ENCODE measurements at regions not wholly inside any gene's neighbourhood (a gene's known extent, or its start where the extent isn't known, plus 50 kb on each side); places are given as distances from the start of the nearest gene placed in this dataset.

DNA sequence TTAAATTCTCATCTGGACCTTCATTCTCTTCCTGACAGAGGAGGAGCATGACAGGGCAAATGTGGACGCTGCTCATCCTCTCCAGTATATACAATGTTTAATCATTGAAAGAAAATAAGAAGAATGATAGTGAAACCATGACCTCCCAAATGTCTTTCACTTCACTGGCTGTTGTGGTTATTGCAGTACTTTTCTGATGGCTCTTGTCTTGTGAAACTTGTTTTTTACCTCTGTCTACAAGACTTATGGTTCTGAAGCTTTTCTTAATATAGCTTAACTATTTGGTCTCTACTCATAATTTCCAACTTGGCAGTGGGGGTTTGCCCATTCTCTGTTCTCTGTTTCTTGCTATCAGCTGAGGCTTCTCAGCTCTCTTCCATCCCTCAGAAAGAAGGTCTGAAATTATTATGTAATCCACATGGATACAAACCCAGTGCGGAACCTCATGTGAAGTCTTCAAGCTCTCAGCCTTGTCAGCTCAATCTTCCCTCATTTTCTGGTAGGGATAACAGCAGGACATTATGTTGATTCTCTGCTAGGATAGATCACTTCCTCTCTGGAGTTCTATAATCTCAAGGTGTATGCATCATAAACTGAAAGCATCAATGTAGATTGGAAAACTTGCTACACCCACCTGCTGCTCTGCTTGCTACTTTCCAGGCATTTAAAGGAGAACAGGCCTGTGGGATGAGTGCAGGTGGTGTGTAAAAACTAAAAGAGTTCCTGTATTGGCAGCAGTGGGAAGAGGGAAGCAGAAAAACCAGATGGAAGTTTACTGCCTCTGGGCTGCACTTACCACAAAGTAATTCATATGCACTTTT is 250.3 kb upstream of the HTR2A start:
- Histone ChIP-seq H3K9me2 (ENCODE audit: insufficient read depth) (no peaks in the 10 kb centered on the region), H3K4me3 (no peak overlapping the region), H4K20me1 (ENCODE audit: insufficient read depth) (no peaks in the 10 kb centered on the region), H3F3A (ENCODE audit: insufficient read depth, low read depth) (no peaks in the 10 kb centered on the region), H3K4me2 (no peak overlapping the region), H3K36me3 (ENCODE audit: low read depth) (no peaks in the 10 kb centered on the region), H3K27me3 (ENCODE audit: insufficient read depth, low read depth) (no peaks in the 10 kb centered on the region), H3K79me2 (ENCODE audit: low read depth) (no peaks in the 10 kb centered on the region), H3K4me1 (replicated peaks; ENCODE audit: insufficient read depth) (no peaks in the 10 kb centered on the region), H3K9me3 (ENCODE audit: insufficient read depth, low read depth) (no peaks in the 10 kb centered on the region), H2AFZ (no peak overlapping the region), H3K27ac (no peak overlapping the region)
- no TSS peak for BruUV-seq (replicated peaks)
- ChIA-PET CTCF (no interaction called here), POLR2A (ENCODE audit: unreplicated experiment) (no interaction called here)
- no peak for DNase-seq
- intact Hi-C loops (cut with micrococcal nuclease; ENCODE audit: unreplicated experiment): no loop called here
- TF ChIP-seq, protein P1, sequence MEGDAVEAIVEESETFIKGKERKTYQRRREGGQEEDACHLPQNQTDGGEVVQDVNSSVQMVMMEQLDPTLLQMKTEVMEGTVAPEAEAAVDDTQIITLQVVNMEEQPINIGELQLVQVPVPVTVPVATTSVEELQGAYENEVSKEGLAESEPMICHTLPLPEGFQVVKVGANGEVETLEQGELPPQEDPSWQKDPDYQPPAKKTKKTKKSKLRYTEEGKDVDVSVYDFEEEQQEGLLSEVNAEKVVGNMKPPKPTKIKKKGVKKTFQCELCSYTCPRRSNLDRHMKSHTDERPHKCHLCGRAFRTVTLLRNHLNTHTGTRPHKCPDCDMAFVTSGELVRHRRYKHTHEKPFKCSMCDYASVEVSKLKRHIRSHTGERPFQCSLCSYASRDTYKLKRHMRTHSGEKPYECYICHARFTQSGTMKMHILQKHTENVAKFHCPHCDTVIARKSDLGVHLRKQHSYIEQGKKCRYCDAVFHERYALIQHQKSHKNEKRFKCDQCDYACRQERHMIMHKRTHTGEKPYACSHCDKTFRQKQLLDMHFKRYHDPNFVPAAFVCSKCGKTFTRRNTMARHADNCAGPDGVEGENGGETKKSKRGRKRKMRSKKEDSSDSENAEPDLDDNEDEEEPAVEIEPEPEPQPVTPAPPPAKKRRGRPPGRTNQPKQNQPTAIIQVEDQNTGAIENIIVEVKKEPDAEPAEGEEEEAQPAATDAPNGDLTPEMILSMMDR (conservative IDR thresholded peaks at IDR 0.05): no peak
- TF ChIP-seq EZH2 (IDR thresholded peaks at IDR 0.05; ENCODE audit: low read depth): no peak

DNA sequence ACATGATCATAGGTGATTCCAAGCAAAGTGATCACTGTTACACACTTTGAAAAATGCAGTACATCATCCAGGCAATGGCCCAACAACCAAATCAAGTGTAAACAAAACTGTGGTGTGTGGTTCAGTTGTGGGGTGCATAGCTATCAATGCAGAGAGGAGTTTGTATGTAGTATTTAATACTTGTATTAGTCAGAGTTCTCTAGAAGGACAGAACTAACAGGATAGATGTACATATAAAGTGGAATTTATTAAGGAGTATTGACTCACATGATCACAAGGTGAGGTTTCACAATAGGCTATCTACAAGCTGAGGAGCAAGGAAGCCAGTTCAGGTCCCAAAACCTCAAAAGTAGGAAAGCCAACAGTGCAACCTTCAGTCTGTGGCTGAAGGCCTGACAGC is 249.3 kb upstream of the HTR2A start:
- H3K79me2 ChIP-seq (ENCODE audit: low read depth): no peaks in the 10 kb centered on the region
- no peak overlapping the region for H2AFZ ChIP-seq
- no TSS peak for BruUV-seq (replicated peaks)
- H3K27me3 ChIP-seq (ENCODE audit: insufficient read depth, low read depth): no peaks in the 10 kb centered on the region
- H3K36me3 ChIP-seq (ENCODE audit: low read depth): no peaks in the 10 kb centered on the region
- CTCF ChIA-PET: no interaction called here
- TF ChIP-seq EZH2 (IDR thresholded peaks at IDR 0.05; ENCODE audit: low read depth): no peak
- TF ChIP-seq, protein P1 (conservative IDR thresholded peaks at IDR 0.05): no peak
- H3K4me2 ChIP-seq: no peak overlapping the region
- POLR2A ChIA-PET (ENCODE audit: unreplicated experiment): no interaction called here
- no peaks in the 10 kb centered on the region for H3K4me1 ChIP-seq (replicated peaks; ENCODE audit: insufficient read depth)
- no peaks in the 10 kb centered on the region for H4K20me1 ChIP-seq (ENCODE audit: insufficient read depth)
- H3F3A ChIP-seq (ENCODE audit: insufficient read depth, low read depth): no peaks in the 10 kb centered on the region
- DNase-seq: no peak
- H3K9me2 ChIP-seq (ENCODE audit: insufficient read depth): no peaks in the 10 kb centered on the region
- intact Hi-C loops (cut with micrococcal nuclease; ENCODE audit: unreplicated experiment): no loop called here
- no peaks in the 10 kb centered on the region for H3K9me3 ChIP-seq (ENCODE audit: insufficient read depth, low read depth)
- H3K27ac ChIP-seq: no peak overlapping the region
- no peak overlapping the region for H3K4me3 ChIP-seq

DNA sequence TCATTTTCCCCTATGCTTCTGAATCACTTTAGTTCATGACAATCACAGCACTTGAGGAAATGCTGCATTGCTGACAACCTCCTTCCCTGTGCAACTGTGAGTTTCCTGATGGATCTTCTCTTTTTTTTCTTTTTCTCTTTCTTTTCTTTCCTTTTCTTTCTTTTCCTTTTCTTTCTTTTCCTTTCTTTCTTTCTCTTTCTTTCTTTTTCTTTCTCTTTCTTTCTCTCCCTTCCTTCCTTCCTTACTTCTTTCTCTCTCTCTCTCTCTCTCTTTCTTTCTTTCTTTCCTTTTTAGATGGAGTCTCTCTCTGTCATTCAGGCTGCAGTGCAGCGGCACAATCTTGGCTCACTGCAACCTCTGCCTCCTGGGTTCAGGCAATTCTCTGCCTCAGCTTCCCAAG is 247.9 kb upstream of the HTR2A start:
- no peaks in the 10 kb centered on the region for H3K9me2 ChIP-seq (ENCODE audit: insufficient read depth)
- H3K4me3 ChIP-seq: no peak overlapping the region
- H2AFZ ChIP-seq: no peak overlapping the region
- no peaks in the 10 kb centered on the region for H3K36me3 ChIP-seq (ENCODE audit: low read depth)
- no peaks in the 10 kb centered on the region for H3K27me3 ChIP-seq (ENCODE audit: insufficient read depth, low read depth)
- no peak overlapping the region for H3K4me2 ChIP-seq
- BruUV-seq (replicated peaks): no TSS peak
- H3K9me3 ChIP-seq (ENCODE audit: insufficient read depth, low read depth): no peaks in the 10 kb centered on the region
- POLR2A ChIA-PET (ENCODE audit: unreplicated experiment): no interaction called here
- intact Hi-C loops (cut with micrococcal nuclease; ENCODE audit: unreplicated experiment): no loop called here
- no peaks in the 10 kb centered on the region for H3K4me1 ChIP-seq (replicated peaks; ENCODE audit: insufficient read depth)
- H3K79me2 ChIP-seq (ENCODE audit: low read depth): no peaks in the 10 kb centered on the region
- H3F3A ChIP-seq (ENCODE audit: insufficient read depth, low read depth): no peaks in the 10 kb centered on the region
- DNase-seq: no peak
- H4K20me1 ChIP-seq (ENCODE audit: insufficient read depth): no peaks in the 10 kb centered on the region
- no peak for TF ChIP-seq EZH2 (IDR thresholded peaks at IDR 0.05; ENCODE audit: low read depth)
- TF ChIP-seq, protein P1 (conservative IDR thresholded peaks at IDR 0.05): no peak
- CTCF ChIA-PET: no interaction called here
- H3K27ac ChIP-seq: no peak overlapping the region

Data from PC-9 (cell line).